T-helper 1 cell (primary cell): ENCODE measurements at regions not wholly inside any gene's neighbourhood (a gene's known extent, or its start where the extent isn't known, plus 50 kb on each side); places are given as distances from the start of the nearest gene placed in this dataset.
"Not testable (repeated sequence)": the region's sequence is repeated elsewhere in the genome, so short reads cannot be mapped to it uniquely, and the experiment has no call there.

Source experiments
- DNase-seq, 5 donors: peaks; one replicate each; pipeline ENCODE4 v3.0.0-alpha.2; 2012 to 2020

GRCh38 chr12:68509242-68509641 is 101.5 kb upstream of the RAP1B start:
- no peak for DNase-seq

- DNase-seq: no peak
Observed at GRCh38 chr12:68510397-68510796, 100.3 kb upstream of the RAP1B start.

- DNase-seq: no peak
Observed at GRCh38 chr12:68514807-68515411, 95.8 kb upstream of the RAP1B start.

- no peak for DNase-seq
Observed at GRCh38 chr12:68515793-68516192, 94.9 kb upstream of the RAP1B start.

- DNase-seq: no peak
Observed at GRCh38 chr12:68521321-68521839, 89.3 kb upstream of the RAP1B start.

- DNase-seq: no peak
Observed at GRCh38 chr12:68521848-68522502, 88.7 kb upstream of the RAP1B start.

- no peak for DNase-seq
Observed at GRCh38 chr12:68529466-68529865, 81.2 kb upstream of the RAP1B start.

GRCh38 chr12:68529869-68530268 is 80.8 kb upstream of the RAP1B start:
- DNase-seq: no peak

GRCh38 chr12:68530299-68530698 is 80.4 kb upstream of the RAP1B start:
- DNase-seq: no peak

- no peak for DNase-seq
Observed at GRCh38 chr12:68530965-68531364, 79.7 kb upstream of the RAP1B start.

- DNase-seq: no peak
Observed at GRCh38 chr12:68532204-68532886, 78.4 kb upstream of the RAP1B start.

GRCh38 chr12:68532887-68533248 is 77.8 kb upstream of the RAP1B start:
- no peak for DNase-seq

GRCh38 chr12:68534108-68534507 is 76.6 kb upstream of the RAP1B start:
- DNase-seq: no peak

- DNase-seq: no peak
Observed at GRCh38 chr12:68536885-68537485, 73.7 kb upstream of the RAP1B start.

GRCh38 chr12:68537571-68537970 is 73.1 kb upstream of the RAP1B start:
- no peak for DNase-seq

GRCh38 chr12:68538726-68539614 is 71.7 kb upstream of the RAP1B start:
- DNase-seq: peak in 4 of 5 donors; percentile 34 to 77 (median 40)

GRCh38 chr12:68539615-68539952 is 71.1 kb upstream of the RAP1B start:
- DNase-seq: no peak

- DNase-seq: not testable (repeated sequence)
Observed at GRCh38 chr12:68540768-68541167, 69.9 kb upstream of the RAP1B start.

GRCh38 chr12:68547318-68547717 is 63.4 kb upstream of the RAP1B start:
- DNase-seq: not testable (repeated sequence)

GRCh38 chr12:68552605-68553195 is 58.0 kb upstream of the RAP1B start:
- DNase-seq: not testable (repeated sequence)

- no peak for DNase-seq
Observed at GRCh38 chr12:68557011-68557730, 53.5 kb upstream of the RAP1B start.
